GM19023 (cell line): ENCODE measurements at regions not wholly inside any gene's neighbourhood (a gene's known extent, or its start where the extent isn't known, plus 50 kb on each side); places are given as distances from the start of the nearest gene placed in this dataset.

Experiments used
- ATAC-seq: cut with Tn5 transposase; IDR thresholded peaks from one replicate; pipeline ENCODE4 v1.9.1; 2021; ENCODE audit warnings: mild to moderate bottlenecking, moderate library complexity; ENCODE audit not compliant: unreplicated experiment

DNA sequence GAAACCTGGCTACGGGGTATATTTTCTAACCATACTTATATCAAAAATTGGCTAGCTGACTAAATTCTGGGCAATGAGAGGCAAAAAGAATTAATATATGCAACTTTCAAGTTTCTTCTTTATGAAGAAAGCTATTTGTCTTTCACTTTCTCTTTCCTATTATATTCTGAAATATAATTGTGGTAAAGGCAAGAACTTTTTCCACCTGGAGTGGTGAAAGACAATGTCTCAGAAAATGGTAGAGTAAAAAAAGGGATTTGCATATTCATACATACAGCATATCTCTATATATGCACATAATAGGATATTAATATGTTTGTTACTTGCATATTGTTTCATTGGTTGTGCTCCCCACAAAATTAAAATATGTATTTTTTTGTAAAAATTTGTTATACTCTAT lies 793.8 kb downstream of the PLA2G4A start:
- ATAC-seq = no peak

DNA sequence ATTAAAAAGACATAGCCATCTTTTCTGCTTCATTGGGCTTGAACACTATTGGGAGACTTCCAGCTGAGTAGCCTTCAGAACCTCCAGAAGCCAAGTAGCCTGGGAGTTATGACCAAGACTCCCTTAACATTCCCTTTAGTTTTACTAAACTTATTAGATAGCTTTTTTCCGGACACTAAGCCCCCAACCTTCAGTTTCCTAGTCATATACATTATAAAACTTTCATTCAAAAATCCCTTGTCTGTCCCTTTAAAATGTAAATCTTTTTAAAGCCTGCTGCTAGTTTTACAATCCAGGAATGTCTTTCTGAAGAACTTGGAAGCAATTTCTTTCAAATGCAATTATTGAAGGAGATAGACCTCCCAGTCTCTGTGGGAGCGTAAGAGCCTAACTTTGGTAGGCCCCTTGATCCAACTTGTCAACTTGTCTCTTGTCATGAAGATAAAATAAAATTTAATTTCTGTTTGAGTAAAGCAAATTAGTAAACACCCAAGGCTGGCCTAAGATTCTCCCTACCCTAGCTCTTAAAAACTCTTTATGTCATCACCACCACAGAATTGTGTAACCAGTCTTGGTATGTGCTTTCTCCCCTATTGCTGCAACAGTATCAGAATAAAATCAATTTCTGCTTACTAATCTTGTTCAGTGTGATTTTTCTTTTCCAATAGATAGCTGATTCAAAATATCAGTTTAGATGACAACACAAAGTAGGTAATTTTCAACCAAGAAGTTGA lies 796.2 kb downstream of the PLA2G4A start:
- no peak for ATAC-seq

DNA sequence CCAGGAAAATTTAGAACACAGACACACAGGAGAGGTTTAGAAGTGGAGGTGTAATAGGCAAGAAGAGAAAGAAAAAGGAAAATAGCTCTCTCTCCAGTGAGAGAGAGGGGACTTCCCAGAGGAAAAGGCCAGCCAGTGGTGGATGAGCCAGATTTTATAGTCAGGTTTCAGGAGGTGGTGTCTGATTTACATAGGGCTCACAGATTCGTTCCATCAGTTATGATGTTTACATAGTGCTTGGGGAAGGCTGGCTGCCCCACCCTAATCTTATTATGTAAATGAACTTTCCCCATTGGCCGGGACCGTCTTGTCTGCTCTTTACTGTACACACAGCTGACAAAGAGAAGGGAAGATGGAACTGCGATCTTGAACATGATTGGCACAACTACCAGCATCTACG lies 797.3 kb downstream of the PLA2G4A start:
- no peak for ATAC-seq

DNA sequence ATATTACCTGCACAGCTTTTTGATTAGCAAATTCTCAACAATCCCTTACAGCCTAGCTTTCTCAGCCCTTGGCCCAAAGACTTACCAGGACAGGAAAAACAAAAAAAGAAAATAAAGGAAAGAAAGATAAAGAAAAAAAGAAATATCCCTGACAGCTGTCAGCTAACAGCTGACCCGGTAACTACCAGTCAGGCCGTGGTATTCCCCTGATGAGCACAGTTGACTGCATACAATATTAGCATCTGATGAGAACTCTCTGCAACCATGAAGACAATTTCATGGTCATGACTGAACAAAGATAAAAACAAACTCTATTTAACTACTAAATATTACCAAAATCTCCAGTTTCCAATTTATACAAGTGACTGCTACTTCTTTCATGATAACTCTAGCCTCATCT lies 798.8 kb downstream of the PLA2G4A start:
- no peak for ATAC-seq

DNA sequence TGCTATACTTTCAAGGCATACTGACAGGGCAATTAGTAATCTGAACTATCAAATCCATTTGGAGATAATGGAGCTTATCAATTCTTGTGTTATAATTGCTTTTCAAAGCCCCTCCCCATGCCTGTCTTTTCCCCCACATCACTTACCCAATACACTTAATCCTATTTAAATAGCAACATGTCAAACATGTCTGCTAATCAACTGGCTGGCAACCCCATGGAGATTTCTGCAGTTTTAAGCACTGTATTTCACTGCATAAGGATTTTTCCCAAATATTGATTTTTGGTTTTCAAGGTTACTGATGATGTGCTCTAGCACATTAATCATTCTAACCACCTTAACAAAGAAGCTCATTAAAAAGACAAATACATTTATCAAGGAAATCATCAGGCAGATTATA lies 800.3 kb downstream of the PLA2G4A start:
- ATAC-seq = no peak

DNA sequence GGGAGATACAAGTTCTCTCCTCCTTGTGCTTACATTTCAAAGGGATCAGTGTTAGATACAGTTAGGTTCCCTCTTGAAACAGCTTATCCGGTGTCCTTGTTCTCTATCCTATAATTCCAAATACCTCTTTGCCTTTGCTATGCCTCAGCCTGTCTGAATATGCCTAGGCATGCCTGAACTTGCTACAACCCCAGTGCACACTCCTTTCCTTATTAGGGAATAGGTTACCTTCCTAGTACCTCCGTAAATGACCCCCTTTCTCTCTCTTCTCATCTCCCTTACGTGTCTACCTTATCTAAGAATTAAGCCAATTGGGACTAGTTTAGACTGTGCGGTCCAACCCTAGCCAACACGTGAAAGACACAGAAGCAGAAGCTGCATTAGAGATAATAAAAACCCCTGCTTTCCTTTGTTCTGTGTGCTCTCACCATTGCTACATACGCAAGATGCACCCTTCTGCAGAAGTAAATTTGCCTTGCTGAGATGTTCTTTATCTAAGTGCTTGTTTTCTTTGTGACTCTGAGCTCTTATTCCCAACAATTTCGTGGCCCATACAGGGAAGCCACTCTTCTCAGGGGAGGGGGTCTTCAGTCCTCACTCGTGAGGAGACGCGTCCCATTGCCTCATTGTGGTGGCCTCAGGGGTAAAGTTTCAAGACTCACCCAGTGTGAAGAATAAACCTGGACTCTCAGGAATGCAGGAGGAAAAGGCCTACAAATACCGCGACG lies 802.1 kb downstream of the PLA2G4A start:
- no peak for ATAC-seq

DNA sequence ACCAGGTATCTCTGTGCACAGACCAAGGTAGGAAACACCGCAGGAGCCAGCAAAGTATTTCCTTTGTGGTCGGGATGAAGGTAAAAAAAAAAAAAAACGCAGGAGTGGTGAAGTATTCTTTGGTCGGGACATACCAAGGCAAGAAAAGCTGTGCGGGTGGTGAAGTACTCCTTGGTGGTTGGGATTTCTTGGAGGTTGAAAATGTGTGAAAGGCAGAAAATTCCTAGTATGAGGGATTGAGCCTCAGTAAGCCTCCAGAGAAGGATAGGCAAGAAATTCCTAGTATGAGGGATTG lies 802.6 kb downstream of the PLA2G4A start:
- no peak for ATAC-seq

DNA sequence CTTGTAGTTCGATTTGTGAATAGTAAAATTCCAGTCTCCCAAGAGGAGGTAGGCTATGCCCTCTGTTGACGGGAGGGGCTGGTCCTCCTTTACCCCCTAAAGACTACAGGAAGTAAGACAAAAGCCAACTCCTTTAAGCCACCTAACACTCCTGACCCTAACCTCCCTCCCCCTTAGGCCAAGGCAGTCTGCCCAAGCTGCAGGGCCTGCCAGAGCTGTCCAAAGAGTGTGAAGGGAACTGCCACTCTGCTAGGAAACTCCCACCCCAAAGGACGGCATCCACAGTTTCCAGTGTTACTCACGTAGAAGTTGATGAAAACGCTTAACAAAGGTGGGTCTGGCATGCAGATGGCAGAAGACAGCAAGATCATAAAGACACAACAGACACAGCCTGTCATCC lies 803.2 kb downstream of the PLA2G4A start:
- ATAC-seq = no peak

DNA sequence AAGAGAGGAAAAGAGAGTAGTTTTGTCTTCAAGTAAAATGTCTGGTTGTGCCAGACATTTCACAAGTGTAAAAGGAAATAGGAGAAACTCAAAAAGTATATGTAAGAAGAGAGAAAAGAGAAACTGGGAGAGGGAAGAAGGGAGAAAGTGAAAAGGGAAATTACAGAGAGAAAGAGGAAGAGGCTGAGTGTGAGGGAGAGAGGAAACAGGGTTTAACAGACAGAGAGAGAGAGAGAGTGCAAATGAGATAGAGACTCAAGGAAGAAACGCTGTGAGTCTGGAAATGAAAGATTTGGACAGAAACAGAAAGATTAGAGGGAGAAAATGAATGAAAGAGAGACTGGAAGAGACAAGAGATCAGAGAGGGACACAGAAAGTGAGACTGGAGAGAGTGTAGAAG lies 806.2 kb downstream of the PLA2G4A start:
- no peak for ATAC-seq

DNA sequence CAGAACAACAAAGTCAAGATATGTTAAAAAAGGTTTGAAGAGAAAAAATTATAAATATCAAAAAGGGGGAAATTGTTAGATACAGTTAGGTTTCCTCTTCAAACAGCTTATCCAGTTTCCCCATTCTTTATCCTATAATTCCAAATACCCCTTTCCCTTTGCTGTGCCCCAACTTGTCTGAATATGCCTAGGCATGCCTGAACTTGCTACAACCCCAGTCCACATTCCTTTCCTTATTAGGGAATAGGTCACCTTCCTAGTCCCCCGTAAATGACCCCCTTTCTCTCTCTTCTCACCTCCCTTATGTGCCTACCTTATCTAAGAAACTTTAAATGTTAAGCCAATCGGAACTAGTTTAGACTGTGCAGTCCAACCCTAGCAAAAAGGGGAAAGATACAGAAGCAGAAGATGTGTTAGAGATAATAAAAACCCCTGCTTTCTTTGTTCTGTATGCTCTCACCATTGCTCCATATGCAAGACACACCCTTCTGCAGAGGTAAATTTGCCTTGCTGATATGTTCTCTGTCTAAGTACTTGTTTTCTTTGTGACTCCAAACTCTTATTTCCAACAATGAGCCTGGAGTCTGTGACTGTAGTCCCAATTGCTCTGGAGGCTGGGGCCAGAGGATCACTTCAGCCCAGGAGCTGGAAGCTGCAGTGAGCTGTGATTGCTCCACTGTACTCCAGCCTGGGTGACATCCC lies 810.1 kb downstream of the PLA2G4A start:
- no peak for ATAC-seq

DNA sequence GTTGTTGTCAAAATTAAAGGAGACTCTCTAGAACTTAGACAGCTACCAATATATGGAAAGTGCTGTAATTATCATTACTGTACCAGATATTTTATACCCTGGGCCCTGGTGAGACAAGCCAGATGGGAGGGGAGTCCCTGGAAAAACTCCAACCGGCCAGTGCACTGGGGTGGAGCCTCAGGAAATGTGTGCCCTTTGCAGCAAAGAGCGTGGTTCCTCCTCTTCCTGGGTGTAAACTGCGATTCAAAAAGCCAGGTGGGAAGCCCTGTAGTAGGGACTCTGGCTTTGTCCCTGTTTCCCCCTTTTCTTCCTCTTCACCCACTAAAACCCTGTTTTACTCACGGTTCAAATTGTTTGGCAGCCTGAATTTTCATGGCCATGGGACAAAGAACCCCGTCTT lies 812.3 kb downstream of the PLA2G4A start:
- no peak for ATAC-seq

DNA sequence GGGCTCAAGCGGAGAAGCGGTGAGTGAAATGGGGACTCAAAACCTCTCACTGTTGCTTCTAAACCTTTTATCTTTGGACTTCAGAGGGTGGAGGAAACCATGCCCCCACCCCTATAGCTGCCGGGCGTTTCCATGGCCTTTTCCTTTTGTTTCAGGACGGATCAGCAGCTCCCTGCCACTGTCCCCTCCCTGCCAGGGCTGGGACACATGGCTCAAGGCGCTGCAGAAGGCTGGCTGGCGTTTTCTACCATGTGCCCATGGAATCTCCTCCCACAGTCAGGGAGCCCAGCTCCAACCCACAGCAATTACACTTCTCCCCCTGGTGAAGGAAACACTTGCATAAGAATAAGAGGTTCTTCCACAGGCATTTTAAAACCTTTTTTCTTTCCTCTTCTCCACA lies 812.7 kb downstream of the PLA2G4A start:
- ATAC-seq = no peak

DNA sequence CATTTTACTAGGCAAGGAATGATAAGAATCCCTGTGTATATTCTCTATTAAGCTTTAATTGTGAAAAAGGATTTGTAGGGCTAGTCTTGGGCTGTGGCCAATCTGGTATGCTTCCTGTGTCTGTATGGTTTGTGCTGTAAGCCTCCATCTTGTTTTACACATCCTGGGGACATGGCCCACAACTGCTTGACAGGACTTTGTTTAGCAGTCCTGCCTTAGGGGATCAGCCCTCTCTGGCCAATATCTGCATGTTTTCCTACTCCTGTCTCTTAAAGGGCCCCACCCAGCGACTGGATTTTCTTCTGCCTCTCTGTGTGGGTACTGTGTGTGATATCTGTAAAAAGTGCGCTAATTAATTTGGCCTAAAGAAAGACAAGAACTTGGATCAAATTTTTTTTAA lies 813.2 kb downstream of the PLA2G4A start:
- no peak for ATAC-seq

DNA sequence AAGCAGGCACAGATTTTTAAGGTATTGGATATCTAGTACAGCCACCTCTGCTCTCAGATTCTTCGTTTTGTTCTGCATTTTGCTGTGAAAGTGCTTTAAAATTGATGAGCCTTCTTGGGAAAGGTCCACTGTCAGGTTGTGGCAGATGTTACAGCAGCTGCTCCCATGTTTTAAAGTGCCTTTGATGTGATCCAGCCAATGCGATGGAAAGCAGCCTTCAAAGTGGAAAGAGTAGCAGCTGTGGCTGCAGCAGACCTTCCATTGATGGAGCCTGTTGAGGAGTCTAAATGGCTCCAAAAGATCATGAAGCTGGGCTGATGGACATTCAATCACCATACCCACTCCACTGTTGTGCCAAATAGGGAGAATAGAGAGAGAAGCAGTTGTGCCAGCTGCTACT lies 816.9 kb downstream of the PLA2G4A start:
- no peak for ATAC-seq

DNA sequence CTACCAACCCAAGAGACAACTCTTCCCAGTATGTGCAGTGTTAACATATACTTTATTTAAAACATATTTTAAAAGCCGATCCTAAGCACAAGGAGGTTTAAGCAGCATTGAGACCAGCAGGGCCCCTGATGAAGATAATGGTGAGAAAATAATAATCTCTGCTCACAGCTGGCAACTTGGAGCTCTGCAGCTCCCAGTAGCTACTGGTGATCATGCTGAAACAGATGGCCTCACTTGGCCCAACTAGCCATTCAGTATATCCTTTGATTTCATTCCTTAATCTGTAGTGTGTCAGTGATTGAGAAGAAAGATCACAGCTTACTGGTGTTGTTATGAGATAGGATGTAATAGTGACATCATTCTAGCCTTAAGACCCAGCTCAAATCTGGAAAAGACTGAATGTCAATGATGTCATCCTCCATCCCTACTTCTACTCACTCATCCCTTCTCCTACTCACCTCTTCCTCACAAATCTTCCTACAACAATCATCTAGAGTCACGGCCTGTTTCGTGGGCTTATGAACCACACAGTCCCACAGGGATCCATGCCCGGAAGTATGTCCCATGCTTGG lies 817.9 kb downstream of the PLA2G4A start:
- ATAC-seq = no peak

DNA sequence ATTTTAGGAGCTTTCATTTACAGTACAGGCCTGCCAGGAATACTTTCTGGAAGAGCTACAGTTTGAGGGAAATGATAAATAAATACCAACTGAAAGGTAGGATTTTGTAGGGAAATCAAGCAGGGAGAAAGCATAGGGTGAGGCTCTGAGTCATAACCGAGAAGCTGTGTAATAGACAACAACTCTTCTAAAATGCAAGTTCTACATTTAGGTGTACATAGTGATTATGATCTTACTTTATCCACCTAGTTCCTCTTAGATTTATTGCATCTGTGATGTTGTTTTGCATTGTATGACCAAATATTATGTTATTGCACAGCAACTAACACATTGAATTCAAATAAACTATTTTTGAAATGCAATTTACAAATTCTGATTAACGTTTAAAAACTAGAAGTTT lies 819.3 kb downstream of the PLA2G4A start:
- ATAC-seq = no peak

DNA sequence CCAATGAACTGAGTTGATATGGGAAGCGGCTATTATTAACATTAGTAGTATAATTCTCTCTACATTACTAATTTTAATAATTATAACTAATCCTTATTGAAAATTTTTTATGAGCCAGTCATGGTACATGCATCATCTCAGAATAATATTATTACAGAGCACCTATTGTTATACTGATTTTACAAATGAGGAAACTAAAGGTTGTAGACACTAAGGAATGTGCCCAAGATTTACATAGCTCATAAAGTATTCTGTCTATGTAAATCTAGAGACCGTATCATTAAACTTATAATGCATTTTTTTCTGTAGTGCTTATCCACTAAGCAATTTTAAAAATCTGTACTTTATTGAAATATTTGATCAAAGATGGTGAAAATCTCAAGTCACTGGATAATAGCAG lies 825.9 kb downstream of the PLA2G4A start:
- ATAC-seq = no peak

DNA sequence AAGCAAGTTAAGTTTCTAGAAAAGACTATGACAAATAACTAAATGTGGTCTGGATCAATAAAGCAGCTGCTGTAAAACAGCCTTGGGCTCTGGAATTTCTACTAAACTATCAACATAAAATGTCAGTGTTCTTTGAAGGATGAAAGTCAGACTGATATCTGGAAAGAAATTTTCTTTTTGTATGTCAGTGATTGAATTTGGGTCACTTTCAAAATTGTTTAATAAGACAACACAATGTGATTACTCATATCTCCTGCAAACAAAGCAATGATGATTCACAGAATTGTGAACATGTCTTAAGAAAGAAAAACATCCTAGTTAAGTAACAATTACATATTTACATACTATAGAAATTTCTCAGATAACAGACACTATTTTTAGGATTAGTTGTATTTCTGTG lies 826.4 kb downstream of the PLA2G4A start:
- no peak for ATAC-seq

DNA sequence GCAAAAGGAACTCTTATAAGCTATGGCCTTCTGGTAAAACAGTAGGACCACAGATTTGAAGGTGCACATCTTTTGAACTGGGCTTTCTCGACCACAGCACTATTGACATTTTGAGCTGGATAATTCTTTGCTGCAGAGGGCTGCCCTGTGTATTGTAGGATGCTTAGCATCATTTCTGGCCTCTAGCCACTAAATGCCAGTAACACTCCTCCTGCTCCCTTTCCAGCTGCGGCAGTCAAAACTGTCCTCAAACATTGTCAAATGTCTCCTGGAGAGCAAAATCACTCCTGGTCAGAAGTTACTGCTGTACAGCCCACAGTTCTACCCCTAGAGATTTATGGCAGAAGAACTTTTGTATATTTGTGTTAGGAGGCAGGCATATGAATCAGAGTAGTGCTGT lies 836.7 kb downstream of the PLA2G4A start:
- ATAC-seq = no peak

DNA sequence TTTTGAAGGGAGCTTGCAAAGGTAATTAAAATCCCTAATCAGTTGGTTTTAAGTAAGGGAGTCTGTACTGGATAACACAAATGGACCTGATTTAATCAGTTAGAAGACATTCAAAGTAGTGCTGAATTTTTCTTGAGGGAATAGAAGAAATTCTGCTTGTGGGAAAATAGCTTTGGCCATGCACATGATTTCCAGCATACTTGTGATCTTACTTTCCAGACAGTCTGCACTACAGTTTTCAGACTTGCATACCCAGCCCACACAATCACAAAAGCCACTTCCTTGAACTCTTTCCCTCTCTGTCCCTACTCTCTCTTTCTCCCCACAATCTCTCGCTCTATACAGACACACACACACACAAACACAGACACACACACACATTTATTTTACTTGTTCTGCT lies 852.1 kb downstream of the PLA2G4A start:
- ATAC-seq = no peak

DNA sequence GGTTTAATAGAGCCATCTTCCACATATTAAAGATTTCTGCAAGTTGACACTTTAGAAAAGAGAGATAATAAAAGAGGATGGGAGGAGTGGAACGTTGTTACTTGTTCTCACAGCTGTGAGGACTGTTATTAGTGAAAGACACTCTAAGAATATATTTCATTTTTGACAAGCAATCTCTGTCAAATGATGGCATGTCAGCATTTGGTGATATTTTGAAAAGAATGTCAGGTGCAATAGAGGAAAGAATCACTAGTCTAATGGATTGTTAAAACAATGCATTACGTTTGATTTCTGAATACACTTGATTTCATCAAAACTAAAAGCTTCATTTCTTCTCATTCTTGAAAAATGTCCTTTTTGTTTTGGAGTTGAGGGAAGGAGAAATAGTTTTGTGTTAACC lies 853.4 kb downstream of the PLA2G4A start:
- ATAC-seq = no peak

DNA sequence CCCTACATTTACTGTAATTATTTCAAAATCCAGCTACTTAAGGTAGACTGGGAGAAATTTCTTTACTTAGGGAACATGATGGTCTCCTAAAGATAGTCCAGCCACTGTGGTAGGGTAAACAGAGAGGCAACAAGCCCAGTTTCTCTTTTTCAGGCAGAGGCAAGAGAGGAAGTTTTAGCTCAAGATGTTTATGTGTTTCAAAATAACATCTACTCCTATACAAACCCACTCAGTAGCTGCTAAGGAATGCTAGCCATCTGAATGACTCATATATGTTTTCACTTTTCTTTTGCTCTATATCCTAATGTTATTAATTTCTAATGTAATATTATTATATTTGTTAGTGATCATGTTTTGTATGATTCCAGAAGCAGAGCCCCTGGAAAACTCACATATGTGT lies 856.6 kb downstream of the PLA2G4A start:
- ATAC-seq = no peak
